HEK293 (cell line): ENCODE measurements at regions not wholly inside any gene's neighbourhood (a gene's known extent, or its start where the extent isn't known, plus 50 kb on each side); places are given as distances from the start of the nearest gene placed in this dataset.

ENCODE experiments used
- CTCF ChIA-PET: fragments of 350-600 bp; formaldehyde crosslinking; extraction: SDS; loops from one replicate; lab custom pipeline; 2021; ENCODE audit warnings: antibody characterized with exemption; lab: Yijun Ruan, JAX
- POLR2A ChIA-PET: fragments of 300-600 bp; formaldehyde crosslinking; extraction: SDS; loops from one replicate; lab custom pipeline; 2020; ENCODE audit warnings: antibody characterized with exemption, inconsistent platforms; lab: Yijun Ruan, JAX
- H3K27ac ChIP-seq: fragments of 200-500 bp; sonication (Bioruptor generic); 2 replicates; pipeline ENCODE4 v1.5.1; 2014; ENCODE audit warnings: low read depth, low read length, control low read depth, inconsistent platforms; ENCODE audit errors: extremely low read depth
- H3K36me3 ChIP-seq, 2 experiments: fragments of 200-500 bp in 1 of 2; sonication (Bioruptor generic) in 1 of 2; 1 replicate in 1 of 2; 2 replicates in 1 of 2; pipeline ENCODE4 v1.5.1; 2014 to 2017; ENCODE audit warnings: inconsistent platforms in 2 of 2, low read length in 2 of 2; ENCODE audit not compliant: control insufficient read depth in 2 of 2, insufficient read depth in 1 of 2
- H3K4me1 ChIP-seq: fragments of 200-500 bp; sonication (Bioruptor generic); 2 replicates; pipeline ENCODE4 v1.5.1; 2014; ENCODE audit warnings: mild to moderate bottlenecking, low read length, inconsistent platforms; ENCODE audit not compliant: control insufficient read depth, insufficient read depth
- H3K4me3 ChIP-seq: 2 replicates; pipeline ENCODE4 v1.5.1; 2011; ENCODE audit warnings: low read depth, mild to moderate bottlenecking, control low read depth, low read length, moderate library complexity
- H3K9me3 ChIP-seq: fragments of 200-500 bp; sonication (Bioruptor generic); 2 replicates; pipeline ENCODE4 v1.5.1; 2014; ENCODE audit warnings: low read depth, low read length, inconsistent platforms; ENCODE audit not compliant: control insufficient read depth, insufficient read depth
- KLF1 ChIP-seq: fragments of 450-650 bp; formaldehyde crosslinking; IDR thresholded peaks from 2 replicates; pipeline ENCODE4 v1.5.1; 2016; ENCODE audit warnings: missing biosample characterization, missing genetic modification characterization
- KLF16 ChIP-seq: fragments of 450-650 bp; formaldehyde crosslinking; IDR thresholded peaks from 2 replicates; pipeline ENCODE4 v1.5.1; 2017; ENCODE audit warnings: missing biosample characterization, missing genetic modification characterization
- KLF8 ChIP-seq: fragments of 450-650 bp; formaldehyde crosslinking; IDR thresholded peaks from 2 replicates; pipeline ENCODE4 v1.5.1; 2016; ENCODE audit warnings: missing biosample characterization, missing genetic modification characterization
- SP7 ChIP-seq: fragments of 450-650 bp; formaldehyde crosslinking; IDR thresholded peaks from 2 replicates; pipeline ENCODE4 v1.5.1; 2016; ENCODE audit warnings: missing biosample characterization, missing genetic modification characterization
- YY1 ChIP-seq: fragments of 450-650 bp; formaldehyde crosslinking; IDR thresholded peaks from 2 replicates; pipeline ENCODE4 v1.5.1; 2018; ENCODE audit warnings: missing biosample characterization, missing genetic modification characterization
- ZBTB20 ChIP-seq: fragments of 450-650 bp; formaldehyde crosslinking; IDR thresholded peaks from 2 replicates; pipeline ENCODE4 v1.5.1; 2016; ENCODE audit warnings: missing biosample characterization, missing genetic modification characterization
- ZBTB48 ChIP-seq: fragments of 450-650 bp; formaldehyde crosslinking; IDR thresholded peaks from 2 replicates; pipeline ENCODE4 v1.5.1; 2016; ENCODE audit warnings: missing biosample characterization, missing genetic modification characterization
- ZBTB8A ChIP-seq: fragments of 450-650 bp; formaldehyde crosslinking; IDR thresholded peaks from 2 replicates; pipeline ENCODE4 v1.5.1; 2016; ENCODE audit warnings: missing biosample characterization, missing genetic modification characterization
- ZEB2 ChIP-seq: fragments of 450-650 bp; formaldehyde crosslinking; IDR thresholded peaks from 2 replicates; pipeline ENCODE4 v1.5.1; 2016; ENCODE audit warnings: missing biosample characterization, missing genetic modification characterization
- ZFHX2 ChIP-seq: fragments of 450-650 bp; formaldehyde crosslinking; conservative IDR thresholded peaks from 2 replicates; pipeline ENCODE4 v1.5.1; 2016; ENCODE audit warnings: missing biosample characterization, missing genetic modification characterization
- ZNF114 ChIP-seq: fragments of 450-650 bp; formaldehyde crosslinking; IDR thresholded peaks from 2 replicates; pipeline ENCODE4 v1.5.0; 2017; ENCODE audit warnings: missing biosample characterization, missing genetic modification characterization
- ZNF132 ChIP-seq: fragments of 450-650 bp; formaldehyde crosslinking; IDR thresholded peaks from 2 replicates; pipeline ENCODE4 v1.5.1; 2017; ENCODE audit warnings: missing biosample characterization, missing genetic modification characterization, borderline replicate concordance
- ZNF133 ChIP-seq: fragments of 450-650 bp; formaldehyde crosslinking; IDR thresholded peaks from 2 replicates; pipeline ENCODE4 v1.5.1; 2016; ENCODE audit warnings: missing biosample characterization, missing genetic modification characterization
- ZNF138 ChIP-seq: fragments of 450-650 bp; formaldehyde crosslinking; IDR thresholded peaks from 2 replicates; pipeline ENCODE4 v1.5.1; 2016; ENCODE audit warnings: missing biosample characterization, missing genetic modification characterization, borderline replicate concordance
- ZNF169 ChIP-seq: fragments of 450-650 bp; formaldehyde crosslinking; IDR thresholded peaks from 2 replicates; pipeline ENCODE4 v1.5.1; 2016; ENCODE audit warnings: missing biosample characterization, missing genetic modification characterization
- ZNF24 ChIP-seq: fragments of 450-650 bp; formaldehyde crosslinking; IDR thresholded peaks from 2 replicates; pipeline ENCODE4 v1.5.1; 2016; ENCODE audit warnings: missing biosample characterization, missing genetic modification characterization
- ZNF274 ChIP-seq, 2 experiments: fragments of 200-500 bp in 1 of 2; fragments of 450-650 bp in 1 of 2; sonication (Bioruptor generic) in 1 of 2; formaldehyde crosslinking in 1 of 2; IDR thresholded peaks; 2 replicates each; pipeline versions ENCODE4 v1.5.1 to v1.6.1; 2014 to 2016; ENCODE audit warnings: borderline replicate concordance in 1 of 2, inconsistent platforms in 1 of 2, low read length in 1 of 2, missing biosample characterization in 1 of 2, missing genetic modification characterization in 1 of 2
- ZNF292 ChIP-seq: fragments of 450-650 bp; formaldehyde crosslinking; IDR thresholded peaks from 2 replicates; pipeline ENCODE4 v1.5.1; 2016; ENCODE audit warnings: low read depth, missing biosample characterization, missing genetic modification characterization, borderline replicate concordance
- ZNF350 ChIP-seq: fragments of 450-650 bp; formaldehyde crosslinking; IDR thresholded peaks from 2 replicates; pipeline ENCODE4 v1.5.0; 2017; ENCODE audit warnings: missing biosample characterization, mild to moderate bottlenecking, missing genetic modification characterization
- ZNF404 ChIP-seq: fragments of 450-650 bp; formaldehyde crosslinking; IDR thresholded peaks from 2 replicates; pipeline ENCODE4 v1.5.1; 2017; ENCODE audit warnings: missing biosample characterization, missing genetic modification characterization
- ZNF48 ChIP-seq: fragments of 450-650 bp; formaldehyde crosslinking; IDR thresholded peaks from 2 replicates; pipeline ENCODE4 v1.5.1; 2016; ENCODE audit warnings: missing biosample characterization, missing genetic modification characterization
- ZNF514 ChIP-seq: fragments of 450-650 bp; formaldehyde crosslinking; IDR thresholded peaks from 2 replicates; pipeline ENCODE4 v1.5.1; 2016; ENCODE audit warnings: missing biosample characterization, missing genetic modification characterization
- ZNF629 ChIP-seq: fragments of 450-650 bp; formaldehyde crosslinking; IDR thresholded peaks from 2 replicates; pipeline ENCODE4 v1.5.1; 2017; ENCODE audit warnings: missing biosample characterization, missing genetic modification characterization
- ZNF660 ChIP-seq: fragments of 450-650 bp; IDR thresholded peaks from 2 replicates; pipeline ENCODE4 v1.5.1; 2018; ENCODE audit warnings: missing biosample characterization, mild to moderate bottlenecking, missing genetic modification characterization
- TF ChIP-seq, protein P1 (sequence below): sonication (generic); formaldehyde crosslinking; IDR thresholded peaks from 2 replicates; pipeline ENCODE4 v1.8.1; 2022; ENCODE audit warnings: mild to moderate bottlenecking, moderate library complexity, missing genetic modification reagents
- TF ChIP-seq, protein P2 (sequence below): fragments of 450-650 bp; formaldehyde crosslinking; IDR thresholded peaks from 2 replicates; pipeline ENCODE4 v1.5.1; 2016; ENCODE audit warnings: missing biosample characterization, missing genetic modification characterization
- TF ChIP-seq, protein P3 (sequence below): fragments of 450-650 bp; formaldehyde crosslinking; IDR thresholded peaks from 2 replicates; pipeline ENCODE4 v1.5.1; 2016; ENCODE audit warnings: missing biosample characterization, missing genetic modification characterization
- TF ChIP-seq, protein P4 (sequence below): fragments of 450-650 bp; formaldehyde crosslinking; IDR thresholded peaks from 2 replicates; pipeline ENCODE4 v1.5.1; 2017; ENCODE audit warnings: missing biosample characterization, missing genetic modification characterization

DNA sequence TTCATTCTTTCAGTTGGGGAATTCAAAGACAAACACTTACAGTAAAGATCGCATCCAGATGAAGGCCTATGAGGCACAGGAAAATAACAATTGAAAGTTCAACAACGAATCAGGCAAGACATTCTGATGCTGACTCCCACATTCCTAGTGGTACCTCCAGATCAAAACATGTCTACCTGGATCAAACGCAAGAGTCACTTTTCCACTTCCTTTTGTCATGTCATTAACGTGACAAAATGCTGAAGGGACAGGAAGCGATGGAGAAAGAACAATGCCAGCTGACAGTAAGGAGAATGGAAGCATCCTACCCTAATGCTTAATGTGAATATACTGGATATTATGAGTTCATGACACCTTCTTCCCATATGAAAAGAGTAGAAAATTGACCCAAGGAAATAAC lies 365.4 kb upstream of the CDH11 start (continued):
- TF ChIP-seq ZNF114 (tag by site-specific recombination) = no peak
- no peak for TF ChIP-seq ZEB2 (tag by site-specific recombination)
- no peak for TF ChIP-seq ZNF514 (tag by site-specific recombination)
- no peak for TF ChIP-seq ZBTB20
- TF ChIP-seq ZNF274 (IDR thresholded peaks at IDR 0.05; ENCODE audit: low read length) = no peak
- no peak for TF ChIP-seq ZNF274 (tag by site-specific recombination; IDR thresholded peaks at IDR 0.05; ENCODE audit: borderline replicate concordance)
- TF ChIP-seq ZFHX2 = no peak
- TF ChIP-seq KLF16 (tag by site-specific recombination) = no peak

DNA sequence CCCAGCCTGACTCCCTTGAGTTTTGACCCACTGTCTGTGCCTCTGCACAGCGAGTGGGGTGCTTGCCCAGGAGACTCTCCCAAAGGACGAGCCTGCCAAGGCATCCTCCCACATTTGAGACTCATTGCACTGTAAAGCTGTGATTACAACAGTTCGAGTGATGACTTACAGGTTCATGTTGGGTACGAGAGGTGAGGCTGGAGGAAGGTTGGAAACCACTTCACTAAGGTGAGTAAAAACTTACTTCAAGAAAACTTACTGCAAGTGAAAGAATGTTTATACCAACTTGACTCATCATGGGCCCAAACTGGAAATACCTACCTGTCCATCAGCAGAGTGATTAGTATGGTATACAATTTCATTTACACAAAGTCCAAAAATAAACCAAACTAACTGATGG lies 360.1 kb upstream of the CDH11 start:
- ChIA-PET POLR2A (no interaction called here), CTCF (no interaction called here)
- Histone ChIP-seq H3K36me3 (no peaks in the 10 kb centered on the region), H3K9me3 (no peaks in the 10 kb centered on the region), H3K4me1 (no peaks in the 10 kb centered on the region), H3K27ac (no peak overlapping the region), H3K4me3 (no peak overlapping the region)
- no peak for TF ChIP-seq ZBTB8A (tag by site-specific recombination)
- TF ChIP-seq KLF16 (tag by site-specific recombination) = no peak
- TF ChIP-seq ZNF660 = no peak
- no peak for TF ChIP-seq ZNF350
- TF ChIP-seq, protein P1, sequence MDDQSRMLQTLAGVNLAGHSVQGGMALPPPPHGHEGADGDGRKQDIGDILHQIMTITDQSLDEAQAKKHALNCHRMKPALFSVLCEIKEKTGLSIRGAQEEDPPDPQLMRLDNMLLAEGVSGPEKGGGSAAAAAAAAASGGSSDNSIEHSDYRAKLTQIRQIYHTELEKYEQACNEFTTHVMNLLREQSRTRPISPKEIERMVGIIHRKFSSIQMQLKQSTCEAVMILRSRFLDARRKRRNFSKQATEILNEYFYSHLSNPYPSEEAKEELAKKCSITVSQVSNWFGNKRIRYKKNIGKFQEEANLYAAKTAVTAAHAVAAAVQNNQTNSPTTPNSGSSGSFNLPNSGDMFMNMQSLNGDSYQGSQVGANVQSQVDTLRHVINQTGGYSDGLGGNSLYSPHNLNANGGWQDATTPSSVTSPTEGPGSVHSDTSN (CRISPR knock-in tag) = no peak
- no peak for TF ChIP-seq ZNF629
- TF ChIP-seq, protein P2, sequence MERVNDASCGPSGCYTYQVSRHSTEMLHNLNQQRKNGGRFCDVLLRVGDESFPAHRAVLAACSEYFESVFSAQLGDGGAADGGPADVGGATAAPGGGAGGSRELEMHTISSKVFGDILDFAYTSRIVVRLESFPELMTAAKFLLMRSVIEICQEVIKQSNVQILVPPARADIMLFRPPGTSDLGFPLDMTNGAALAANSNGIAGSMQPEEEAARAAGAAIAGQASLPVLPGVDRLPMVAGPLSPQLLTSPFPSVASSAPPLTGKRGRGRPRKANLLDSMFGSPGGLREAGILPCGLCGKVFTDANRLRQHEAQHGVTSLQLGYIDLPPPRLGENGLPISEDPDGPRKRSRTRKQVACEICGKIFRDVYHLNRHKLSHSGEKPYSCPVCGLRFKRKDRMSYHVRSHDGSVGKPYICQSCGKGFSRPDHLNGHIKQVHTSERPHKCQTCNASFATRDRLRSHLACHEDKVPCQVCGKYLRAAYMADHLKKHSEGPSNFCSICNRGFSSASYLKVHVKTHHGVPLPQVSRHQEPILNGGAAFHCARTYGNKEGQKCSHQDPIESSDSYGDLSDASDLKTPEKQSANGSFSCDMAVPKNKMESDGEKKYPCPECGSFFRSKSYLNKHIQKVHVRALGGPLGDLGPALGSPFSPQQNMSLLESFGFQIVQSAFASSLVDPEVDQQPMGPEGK = no peak
- no peak for TF ChIP-seq SP7 (tag by site-specific recombination)
- no peak for TF ChIP-seq ZNF48 (tag by site-specific recombination)
- TF ChIP-seq ZNF132 (tag by site-specific recombination) = no peak
- TF ChIP-seq ZNF133 (tag by site-specific recombination) = no peak
- TF ChIP-seq ZNF292 (tag by site-specific recombination) = no peak

DNA sequence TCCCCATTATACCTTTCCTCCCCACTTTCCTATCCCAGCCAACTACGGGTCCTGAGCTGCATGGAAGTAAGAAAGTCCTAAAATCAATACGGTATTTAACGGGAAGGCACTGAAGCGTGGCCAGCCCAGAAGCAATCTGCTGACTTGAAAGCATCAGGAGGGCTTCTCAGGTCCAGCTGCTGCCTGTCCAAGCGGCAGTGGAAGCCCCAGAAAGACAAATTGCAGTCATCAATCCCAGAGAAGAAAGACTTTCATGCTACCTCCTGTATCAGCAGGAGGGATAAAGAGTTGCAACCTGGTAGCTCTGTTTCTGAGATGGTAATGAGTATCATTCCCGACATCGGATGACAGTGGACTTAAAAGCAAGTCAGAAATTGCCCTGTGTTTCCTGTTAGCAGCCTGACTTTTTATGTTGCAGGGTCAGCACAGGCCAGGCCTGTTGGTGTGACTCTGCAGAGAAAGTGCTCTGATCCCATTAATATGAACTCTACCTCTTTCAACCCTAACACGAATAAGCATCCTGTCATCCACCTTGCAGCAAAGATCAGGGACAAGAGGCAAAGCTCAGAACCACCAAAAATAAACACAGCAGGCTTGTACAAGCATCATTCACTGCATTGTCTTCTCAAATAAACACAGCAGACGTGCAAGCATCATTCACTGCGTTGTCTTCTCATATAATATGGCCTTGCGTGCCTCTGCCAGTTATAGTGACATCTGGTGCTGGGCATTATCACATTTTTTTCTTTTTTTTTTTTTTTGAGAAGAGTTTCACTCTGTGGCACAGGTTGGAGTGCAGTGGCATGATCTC lies 358.6 kb upstream of the CDH11 start:
- H3K9me3 ChIP-seq = no peaks in the 10 kb centered on the region
- CTCF ChIA-PET = interaction anchor here (0.6 to 0.7 kb wide), 2 partner anchors 22 to 1055 kb away, joined by 3 to 4 read pairs; no protein-coding TSS in a partner anchor
- POLR2A ChIA-PET = no interaction called here
- H3K4me3 ChIP-seq = no peak overlapping the region
- H3K27ac ChIP-seq = no peak overlapping the region
- H3K4me1 ChIP-seq = no peaks in the 10 kb centered on the region
- no peaks in the 10 kb centered on the region for H3K36me3 ChIP-seq
- TF ChIP-seq ZNF404 (tag by site-specific recombination) (no peak), ZBTB20 (no peak), KLF1 (no peak), ZNF138 (no peak), ZNF169 (tag by site-specific recombination) (no peak), KLF8 (tag by site-specific recombination) (no peak), ZNF24 (tag by site-specific recombination) (no peak), YY1 (tag by site-specific recombination) (no peak), ZBTB48 (tag by site-specific recombination) (no peak)
- TF ChIP-seq, protein P2 = no peak
- TF ChIP-seq, protein P3, sequence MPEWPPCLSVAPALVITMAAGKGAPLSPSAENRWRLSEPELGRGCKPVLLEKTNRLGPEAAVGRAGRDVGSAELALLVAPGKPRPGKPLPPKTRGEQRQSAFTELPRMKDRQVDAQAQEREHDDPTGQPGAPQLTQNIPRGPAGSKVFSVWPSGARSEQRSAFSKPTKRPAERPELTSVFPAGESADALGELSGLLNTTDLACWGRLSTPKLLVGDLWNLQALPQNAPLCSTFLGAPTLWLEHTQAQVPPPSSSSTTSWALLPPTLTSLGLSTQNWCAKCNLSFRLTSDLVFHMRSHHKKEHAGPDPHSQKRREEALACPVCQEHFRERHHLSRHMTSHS (tag by site-specific recombination) = no peak
- TF ChIP-seq, protein P4, sequence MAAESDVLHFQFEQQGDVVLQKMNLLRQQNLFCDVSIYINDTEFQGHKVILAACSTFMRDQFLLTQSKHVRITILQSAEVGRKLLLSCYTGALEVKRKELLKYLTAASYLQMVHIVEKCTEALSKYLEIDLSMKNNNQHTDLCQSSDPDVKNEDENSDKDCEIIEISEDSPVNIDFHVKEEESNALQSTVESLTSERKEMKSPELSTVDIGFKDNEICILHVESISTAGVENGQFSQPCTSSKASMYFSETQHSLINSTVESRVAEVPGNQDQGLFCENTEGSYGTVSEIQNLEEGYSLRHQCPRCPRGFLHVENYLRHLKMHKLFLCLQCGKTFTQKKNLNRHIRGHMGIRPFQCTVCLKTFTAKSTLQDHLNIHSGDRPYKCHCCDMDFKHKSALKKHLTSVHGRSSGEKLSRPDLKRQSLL = no peak
